NOMO-1 treated with dmso at 0.1 percent for 144 hours (cell line): ENCODE measurements at regions not wholly inside any gene's neighbourhood (a gene's known extent, or its start where the extent isn't known, plus 50 kb on each side); places are given as distances from the start of the nearest gene placed in this dataset.

Source experiments
- DNase-seq: peaks from one replicate; lab custom pipeline; 2025; ENCODE audit not compliant: unreplicated experiment; lab: John Stamatoyannopoulos, UW

GRCh38 chr17:51540151-51540550 is 279.8 kb downstream of the UTP18 start:
- DNase-seq, result no peak

GRCh38 chr17:51541215-51541614 is 280.9 kb downstream of the UTP18 start:
- DNase-seq, result no peak

- DNase-seq, result no peak
These were observed 285.8 kb downstream of the UTP18 start for GRCh38 chr17:51546114-51546513.

- no peak for DNase-seq
These were observed 287.8 kb downstream of the UTP18 start for GRCh38 chr17:51548125-51548524.

- DNase-seq, result no peak
These were observed 294.8 kb downstream of the UTP18 start for GRCh38 chr17:51555153-51555552.

- DNase-seq, result no peak
These were observed 299.4 kb downstream of the UTP18 start for GRCh38 chr17:51559778-51560177.

- no peak for DNase-seq
These were observed 300.1 kb downstream of the UTP18 start for GRCh38 chr17:51560398-51560797.

- DNase-seq, result no peak
These were observed 303.6 kb downstream of the UTP18 start for GRCh38 chr17:51563961-51564360.

- no peak for DNase-seq
These were observed 311.8 kb downstream of the UTP18 start for GRCh38 chr17:51572115-51572514.
